ENCODE measurements at regions not wholly inside any gene's neighbourhood (a gene's known extent, or its start where the extent isn't known, plus 50 kb on each side); places are given as distances from the start of the nearest gene placed in this dataset.
A peak's percentile ranks its signal among the peaks of the same experiment; 100 is the strongest.

DNA sequence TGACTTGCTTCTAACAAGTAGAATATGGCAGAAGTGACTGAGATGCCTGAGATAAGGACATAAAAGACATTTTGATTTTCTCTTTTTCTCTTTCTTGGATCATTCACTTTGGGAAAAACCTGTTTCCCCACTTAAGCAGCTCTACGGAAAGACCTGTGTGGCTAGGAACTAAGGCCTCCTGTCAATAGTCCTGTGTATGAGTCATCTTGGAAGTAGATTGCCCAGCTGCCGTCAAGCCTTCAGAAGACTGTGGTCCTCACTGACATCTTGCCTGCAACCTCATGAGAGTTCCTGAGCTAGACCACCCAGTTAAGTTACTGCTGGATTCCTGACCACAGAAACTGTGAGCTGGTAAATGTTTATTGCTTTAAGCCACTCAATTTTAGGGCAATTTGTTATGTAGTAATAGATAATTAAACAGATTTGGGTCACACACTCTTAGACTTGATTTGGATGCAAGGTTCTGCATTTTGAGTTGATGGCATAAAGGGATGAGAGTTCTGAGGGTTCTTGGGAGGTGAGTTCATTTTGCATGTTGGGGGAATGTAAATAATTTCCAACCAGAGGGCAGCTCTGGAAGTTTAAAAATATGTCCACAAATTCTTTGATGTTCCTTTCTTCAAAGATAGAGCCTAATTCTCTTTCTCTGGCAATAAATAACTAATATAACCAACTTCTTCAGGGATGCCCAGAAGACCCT is 229.2 kb downstream of the SQOR start:
- no peak overlapping the region for H3K27ac ChIP-seq (ENCODE audit: insufficient read depth in 1 of 2, low read depth in 1 of 2, low read length in 2 of 2, poor library complexity in 1 of 2, severe bottlenecking in 2 of 2)
- no peaks in the 10 kb centered on the region for H3K36me3 ChIP-seq (ENCODE audit: control insufficient read depth in 4 of 4, insufficient read depth in 4 of 4, low read length in 3 of 4)
- POLR2A ChIA-PET = no interaction called here
- DNase-seq = no peak
- CTCF ChIA-PET = no interaction called here
- H3K4me3 ChIP-seq (ENCODE audit: control insufficient read depth in 1 of 7, extremely low read depth in 1 of 7, insufficient read depth in 4 of 7, low read depth in 2 of 7, low read length in 6 of 7) = no peak overlapping the region
- H3K27me3 ChIP-seq (replicated peaks in 2 of 5; ENCODE audit: control insufficient read depth in 4 of 5, insufficient read depth in 5 of 5, low read length in 4 of 5) = no peaks in the 10 kb centered on the region
- peaks cover 0 to under 1% (median 0%) of the 10 kb centered on the region in 4 experiments for H3K4me1 ChIP-seq (ENCODE audit: control extremely low read depth in 1 of 4, control insufficient read depth in 4 of 4, insufficient read depth in 4 of 4, low read length in 3 of 4)
- no peaks in the 10 kb centered on the region for H3K9me3 ChIP-seq (ENCODE audit: control extremely low read depth in 1 of 5, control insufficient read depth in 4 of 5, insufficient read depth in 2 of 5, low read depth in 1 of 5, low read length in 4 of 5)
- WGBS (ENCODE audit: insufficient coverage) = 94% methylated on average over 2 of the region's 2 CpGs

DNA sequence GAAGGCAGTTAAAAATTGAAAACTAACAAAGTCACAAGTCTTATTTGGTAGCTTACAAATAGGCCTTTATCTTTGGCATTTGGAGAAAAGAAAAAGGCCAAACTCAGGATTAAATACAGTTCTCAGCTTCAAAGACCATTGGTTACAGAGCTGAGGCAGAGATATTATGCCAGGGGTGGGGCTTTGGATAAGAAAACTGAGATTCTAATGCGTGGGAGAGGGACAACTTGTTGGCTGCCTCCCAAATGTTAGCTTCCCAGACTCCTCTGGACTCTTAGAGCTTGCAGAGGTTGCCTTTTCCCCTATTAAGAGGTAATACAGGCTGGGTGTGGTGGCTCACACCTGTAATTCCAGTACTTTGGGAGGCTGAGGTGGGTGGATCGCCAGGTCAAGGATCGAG is 231.8 kb downstream of the SQOR start:
- Histone ChIP-seq H3K36me3 (ENCODE audit: control insufficient read depth in 4 of 4, insufficient read depth in 4 of 4, low read length in 3 of 4) (no peaks in the 10 kb centered on the region), H3K4me3 (ENCODE audit: control insufficient read depth in 1 of 7, extremely low read depth in 1 of 7, insufficient read depth in 4 of 7, low read depth in 2 of 7, low read length in 6 of 7) (no peak overlapping the region), H3K27ac (ENCODE audit: insufficient read depth in 1 of 2, low read depth in 1 of 2, low read length in 2 of 2, poor library complexity in 1 of 2, severe bottlenecking in 2 of 2) (no peak overlapping the region), H3K9me3 (ENCODE audit: control extremely low read depth in 1 of 5, control insufficient read depth in 4 of 5, insufficient read depth in 2 of 5, low read depth in 1 of 5, low read length in 4 of 5) (peaks cover 0 to 2% (median 0%) of the 10 kb centered on the region in 5 experiments), H3K27me3 (replicated peaks in 2 of 5; ENCODE audit: control insufficient read depth in 4 of 5, insufficient read depth in 5 of 5, low read length in 4 of 5) (no peaks in the 10 kb centered on the region), H3K4me1 (ENCODE audit: control extremely low read depth in 1 of 4, control insufficient read depth in 4 of 4, insufficient read depth in 4 of 4, low read length in 3 of 4) (peaks cover 0 to 4% (median 0%) of the 10 kb centered on the region in 4 experiments)
- 86% methylated on average over 1 of the region's 3 CpGs for WGBS (ENCODE audit: insufficient coverage)
- POLR2A ChIA-PET = interaction anchor here (0.6 kb wide), 1 partner anchor 42 kb away, joined by 5 read pairs; no protein-coding TSS in a partner anchor
- DNase-seq = no peak
- CTCF ChIA-PET = no interaction called here

DNA sequence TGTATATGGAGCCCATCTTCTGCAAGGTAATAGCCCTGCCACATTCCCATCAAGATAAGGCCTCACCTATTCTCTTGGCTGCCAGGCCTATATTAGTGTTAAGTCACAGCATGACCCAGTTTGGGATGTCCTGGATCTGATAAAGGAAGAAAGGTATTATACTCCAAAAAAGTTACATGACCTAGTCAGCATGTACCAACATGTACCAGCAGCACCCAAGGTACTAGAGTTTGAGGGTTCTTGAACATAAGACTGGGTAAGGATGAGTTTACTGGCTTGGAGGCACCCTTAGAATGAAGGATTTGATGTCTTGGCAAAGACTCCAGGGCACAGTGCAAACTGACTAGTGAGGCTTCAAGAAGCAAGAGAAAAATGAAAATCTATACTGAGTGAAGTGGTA is 232.5 kb downstream of the SQOR start:
- POLR2A ChIA-PET = no interaction called here
- CTCF ChIA-PET = no interaction called here
- no peak overlapping the region for H3K27ac ChIP-seq (ENCODE audit: insufficient read depth in 1 of 2, low read depth in 1 of 2, low read length in 2 of 2, poor library complexity in 1 of 2, severe bottlenecking in 2 of 2)

DNA sequence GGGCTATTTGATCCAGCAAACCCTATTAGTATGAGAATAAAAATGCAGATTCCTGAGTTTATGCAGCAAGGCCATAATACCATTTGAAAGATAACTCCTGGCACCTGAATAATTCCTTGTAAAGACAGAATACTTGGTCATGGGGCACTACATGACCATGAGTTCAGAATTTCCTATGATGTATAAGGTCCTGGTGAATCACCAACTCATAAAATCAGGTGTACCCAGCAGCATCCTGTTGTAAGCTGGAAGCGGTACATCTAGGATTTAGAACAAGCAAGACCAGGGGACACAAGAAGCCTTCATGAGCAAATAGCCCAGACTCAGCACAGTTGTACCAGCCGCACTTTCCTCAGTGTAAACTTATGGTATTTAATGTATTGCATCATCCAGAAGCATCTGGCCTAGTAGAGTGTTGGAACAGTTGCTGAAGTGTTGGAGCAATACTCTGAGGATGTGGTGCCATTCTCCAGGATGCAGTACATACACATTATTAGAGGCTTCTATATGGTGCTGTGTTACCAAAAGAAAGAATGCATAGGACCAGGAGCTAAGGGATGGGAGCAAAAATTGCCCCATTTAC is 233.4 kb downstream of the SQOR start:
- H3K4me3 ChIP-seq (ENCODE audit: control insufficient read depth in 1 of 7, extremely low read depth in 1 of 7, insufficient read depth in 4 of 7, low read depth in 2 of 7, low read length in 6 of 7) = no peak overlapping the region
- H3K36me3 ChIP-seq (ENCODE audit: control insufficient read depth in 4 of 4, insufficient read depth in 4 of 4, low read length in 3 of 4) = no peaks in the 10 kb centered on the region
- peaks cover 0 to 5% (median 0%) of the 10 kb centered on the region in 5 experiments for H3K9me3 ChIP-seq (ENCODE audit: control extremely low read depth in 1 of 5, control insufficient read depth in 4 of 5, insufficient read depth in 2 of 5, low read depth in 1 of 5, low read length in 4 of 5)
- H3K27ac ChIP-seq (ENCODE audit: insufficient read depth in 1 of 2, low read depth in 1 of 2, low read length in 2 of 2, poor library complexity in 1 of 2, severe bottlenecking in 2 of 2) = no peak overlapping the region
- WGBS (ENCODE audit: insufficient coverage) = 100% methylated on average over 1 of the region's 2 CpGs
- H3K4me1 ChIP-seq (ENCODE audit: control extremely low read depth in 1 of 4, control insufficient read depth in 4 of 4, insufficient read depth in 4 of 4, low read length in 3 of 4) = peaks cover 0 to 4% (median 0%) of the 10 kb centered on the region in 4 experiments
- H3K27me3 ChIP-seq (replicated peaks in 2 of 5; ENCODE audit: control insufficient read depth in 4 of 5, insufficient read depth in 5 of 5, low read length in 4 of 5) = no peaks in the 10 kb centered on the region
- no peak for DNase-seq
- ChIA-PET POLR2A (no interaction called here), CTCF (no interaction called here)

More for the DNA sequence above, 232.5 kb downstream of the SQOR start:
- Histone ChIP-seq H3K4me1 (ENCODE audit: control extremely low read depth in 1 of 4, control insufficient read depth in 4 of 4, insufficient read depth in 4 of 4, low read length in 3 of 4) (peaks cover 0 to 4% (median 0%) of the 10 kb centered on the region in 4 experiments), H3K9me3 (ENCODE audit: control extremely low read depth in 1 of 5, control insufficient read depth in 4 of 5, insufficient read depth in 2 of 5, low read depth in 1 of 5, low read length in 4 of 5) (peaks cover 0 to 5% (median 0%) of the 10 kb centered on the region in 5 experiments), H3K4me3 (ENCODE audit: control insufficient read depth in 1 of 7, extremely low read depth in 1 of 7, insufficient read depth in 4 of 7, low read depth in 2 of 7, low read length in 6 of 7) (no peak overlapping the region), H3K27me3 (replicated peaks in 2 of 5; ENCODE audit: control insufficient read depth in 4 of 5, insufficient read depth in 5 of 5, low read length in 4 of 5) (no peaks in the 10 kb centered on the region), H3K36me3 (ENCODE audit: control insufficient read depth in 4 of 4, insufficient read depth in 4 of 4, low read length in 3 of 4) (no peaks in the 10 kb centered on the region)
- DNase-seq = no peak

DNA sequence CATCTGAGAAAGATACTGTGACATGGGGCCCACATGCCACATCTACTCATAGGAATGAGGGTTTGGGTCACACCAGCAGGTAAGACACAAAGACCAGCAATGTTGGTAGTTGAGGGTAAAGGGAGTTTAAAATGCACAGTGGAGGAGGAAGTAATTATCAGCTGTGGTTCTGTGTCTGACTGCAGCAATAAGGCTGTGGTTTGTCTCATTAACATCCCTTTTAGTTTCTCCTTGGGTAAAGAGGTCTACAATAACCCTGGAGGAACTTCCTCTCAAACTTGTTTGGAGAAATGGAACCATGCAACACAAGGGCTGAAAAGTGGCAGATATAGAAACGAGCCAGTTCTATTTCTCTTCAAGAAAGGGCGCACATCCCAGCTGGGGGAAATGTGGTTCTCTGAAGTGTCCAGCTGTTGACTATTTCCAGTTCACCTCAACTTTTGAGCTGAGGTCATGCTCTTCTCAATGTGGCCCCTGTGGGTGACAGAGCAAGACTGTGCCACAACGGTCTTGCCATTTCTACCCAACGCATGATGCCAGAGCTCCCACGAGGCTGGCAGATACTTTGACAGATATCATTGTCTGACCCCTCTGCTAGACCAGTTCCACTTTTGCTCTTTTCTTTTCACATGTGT is 234.3 kb downstream of the SQOR start:
- CTCF ChIA-PET = no interaction called here
- Histone ChIP-seq H3K27me3 (replicated peaks in 2 of 5; ENCODE audit: control insufficient read depth in 4 of 5, insufficient read depth in 5 of 5, low read length in 4 of 5) (no peaks in the 10 kb centered on the region), H3K4me1 (ENCODE audit: control extremely low read depth in 1 of 4, control insufficient read depth in 4 of 4, insufficient read depth in 4 of 4, low read length in 3 of 4) (peaks cover 0 to 4% (median 0%) of the 10 kb centered on the region in 4 experiments), H3K36me3 (ENCODE audit: control insufficient read depth in 4 of 4, insufficient read depth in 4 of 4, low read length in 3 of 4) (no peaks in the 10 kb centered on the region), H3K9me3 (ENCODE audit: control extremely low read depth in 1 of 5, control insufficient read depth in 4 of 5, insufficient read depth in 2 of 5, low read depth in 1 of 5, low read length in 4 of 5) (peaks cover 0 to 8% (median 2%) of the 10 kb centered on the region in 5 experiments), H3K27ac (ENCODE audit: insufficient read depth in 1 of 2, low read depth in 1 of 2, low read length in 2 of 2, poor library complexity in 1 of 2, severe bottlenecking in 2 of 2) (no peak overlapping the region), H3K4me3 (ENCODE audit: control insufficient read depth in 1 of 7, extremely low read depth in 1 of 7, insufficient read depth in 4 of 7, low read depth in 2 of 7, low read length in 6 of 7) (no peak overlapping the region)
- 71% methylated on average over 5 of the region's 5 CpGs for WGBS (ENCODE audit: insufficient coverage)
- POLR2A ChIA-PET = no interaction called here
- peak in 1 of 3 donors; percentile 1 for DNase-seq

DNA sequence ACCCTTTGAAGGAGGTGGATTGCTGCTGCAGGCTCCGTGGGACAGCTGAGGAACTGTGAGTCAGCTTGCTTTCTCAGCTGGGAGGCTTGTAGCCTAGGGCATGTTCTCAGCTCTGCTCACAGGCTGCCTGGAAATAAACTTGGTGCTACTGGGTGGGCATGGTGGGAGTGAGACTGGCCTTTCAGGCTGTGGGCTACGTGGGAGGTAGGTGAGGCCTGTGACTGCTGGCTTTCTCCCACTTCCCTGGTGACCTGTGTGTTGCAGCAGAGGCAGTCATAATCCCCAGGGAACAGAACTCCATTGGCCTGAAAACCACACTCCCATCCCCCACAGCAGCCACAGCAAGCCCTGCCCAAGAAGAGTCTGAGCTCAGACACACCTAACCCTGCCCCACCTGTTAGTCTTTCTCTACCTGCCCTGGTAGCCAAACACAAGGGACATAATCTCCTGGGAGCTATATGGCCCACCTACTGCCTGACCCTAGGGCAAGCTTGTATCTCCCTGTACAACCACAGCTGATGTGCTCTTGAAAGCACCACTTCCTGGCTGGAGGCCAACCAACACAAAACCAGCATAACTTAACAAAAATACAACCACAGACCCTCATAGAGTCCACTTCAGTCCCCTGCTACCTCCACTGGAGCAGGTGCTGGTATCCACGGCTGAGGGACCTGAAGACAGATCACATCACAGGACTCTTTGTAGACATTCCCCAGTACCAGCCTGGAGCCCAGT is 236.5 kb downstream of the SQOR start:
- 86% methylated on average over 3 of the region's 3 CpGs for WGBS (ENCODE audit: insufficient coverage)
- H3K4me3 ChIP-seq (ENCODE audit: control insufficient read depth in 1 of 7, extremely low read depth in 1 of 7, insufficient read depth in 4 of 7, low read depth in 2 of 7, low read length in 6 of 7) = no peak overlapping the region
- ChIA-PET CTCF (interaction anchor here (1.1 kb wide), 1 partner anchor 11 kb away, joined by 3 read pairs; no protein-coding TSS in a partner anchor), POLR2A (interaction anchor here (0.6 kb wide), 1 partner anchor 311 kb away, joined by 3 read pairs; no protein-coding TSS in a partner anchor)
- no peaks in the 10 kb centered on the region for H3K27me3 ChIP-seq (replicated peaks in 2 of 5; ENCODE audit: control insufficient read depth in 4 of 5, insufficient read depth in 5 of 5, low read length in 4 of 5)
- no peaks in the 10 kb centered on the region for H3K36me3 ChIP-seq (ENCODE audit: control insufficient read depth in 4 of 4, insufficient read depth in 4 of 4, low read length in 3 of 4)
- H3K9me3 ChIP-seq (ENCODE audit: control extremely low read depth in 1 of 5, control insufficient read depth in 4 of 5, insufficient read depth in 2 of 5, low read depth in 1 of 5, low read length in 4 of 5) = peaks cover 0 to 8% (median 2%) of the 10 kb centered on the region in 5 experiments
- peaks cover 0 to 4% (median 0%) of the 10 kb centered on the region in 4 experiments for H3K4me1 ChIP-seq (ENCODE audit: control extremely low read depth in 1 of 4, control insufficient read depth in 4 of 4, insufficient read depth in 4 of 4, low read length in 3 of 4)
- H3K27ac ChIP-seq (ENCODE audit: insufficient read depth in 1 of 2, low read depth in 1 of 2, low read length in 2 of 2, poor library complexity in 1 of 2, severe bottlenecking in 2 of 2) = no peak overlapping the region
- no peak for DNase-seq

Data from common myeloid progenitor, CD34-positive (primary cell).